BJ (cell line): ENCODE measurements at regions not wholly inside any gene's neighbourhood (a gene's known extent, or its start where the extent isn't known, plus 50 kb on each side); places are given as distances from the start of the nearest gene placed in this dataset.
A peak's percentile ranks its signal among the peaks of the same experiment; 100 is the strongest.

ENCODE experiments used
- CTCF ChIA-PET: fragments of 350-600 bp; formaldehyde crosslinking; extraction: SDS; loops from one replicate; lab custom pipeline; 2021; ENCODE audit warnings: antibody characterized with exemption, inconsistent platforms; lab: Yijun Ruan, JAX
- POLR2A ChIA-PET: fragments of 300-600 bp; sonication (Branson Sonifier 250); formaldehyde crosslinking; extraction: SDS; loops from one replicate; lab custom pipeline; 2021; ENCODE audit warnings: antibody characterized with exemption; lab: Charles Lee
- DNase-seq: peaks from one replicate; pipeline ENCODE4 v3.0.0-alpha.2; 2011; ENCODE audit warnings: low read depth
- H3K27me3 ChIP-seq: 2 replicates; pipeline ENCODE4 v1.6.0; 2011; ENCODE audit warnings: low read length; ENCODE audit not compliant: control insufficient read depth, insufficient read depth
- H3K36me3 ChIP-seq: 2 replicates; pipeline ENCODE4 v1.5.1; 2011; ENCODE audit warnings: low read length; ENCODE audit not compliant: control insufficient read depth, insufficient read depth
- H3K4me3 ChIP-seq: 2 replicates; pipeline ENCODE4 v1.5.1; 2011; ENCODE audit warnings: low read depth, mild to moderate bottlenecking, control low read depth, low read length
- TF ChIP-seq, protein P1 (sequence below): IDR thresholded peaks from 2 replicates; pipeline ENCODE4 v1.5.1; 2011; ENCODE audit warnings: low read depth, mild to moderate bottlenecking, control low read depth, inconsistent platforms, low read length, moderate library complexity; ENCODE audit not compliant: insufficient read depth

DNA sequence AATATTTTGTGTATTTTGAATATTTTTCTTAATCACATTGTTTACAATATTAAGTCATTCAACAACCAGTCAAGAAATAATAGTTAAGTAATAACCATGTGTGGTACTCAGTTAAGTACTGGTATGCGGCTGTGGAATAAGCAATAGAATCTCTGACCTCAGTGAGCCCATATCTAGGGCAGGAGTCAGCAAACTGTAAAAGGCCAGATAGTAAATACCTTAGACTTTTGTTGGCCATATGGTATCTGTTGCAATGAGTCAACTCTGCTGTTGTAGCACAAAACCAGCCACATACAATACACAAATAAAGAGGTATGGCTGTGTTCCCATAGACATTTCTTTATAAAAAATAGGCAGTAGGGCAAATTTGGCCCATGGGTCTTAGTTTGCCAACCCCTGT is 311.6 kb upstream of the SEMA3A start:
- DNase-seq = no peak
- ChIA-PET POLR2A (no interaction called here), CTCF (no interaction called here)
- Histone ChIP-seq H3K36me3 (no peaks in the 10 kb centered on the region), H3K4me3 (no peak overlapping the region), H3K27me3 (no peaks in the 10 kb centered on the region)
- TF ChIP-seq, protein P1, sequence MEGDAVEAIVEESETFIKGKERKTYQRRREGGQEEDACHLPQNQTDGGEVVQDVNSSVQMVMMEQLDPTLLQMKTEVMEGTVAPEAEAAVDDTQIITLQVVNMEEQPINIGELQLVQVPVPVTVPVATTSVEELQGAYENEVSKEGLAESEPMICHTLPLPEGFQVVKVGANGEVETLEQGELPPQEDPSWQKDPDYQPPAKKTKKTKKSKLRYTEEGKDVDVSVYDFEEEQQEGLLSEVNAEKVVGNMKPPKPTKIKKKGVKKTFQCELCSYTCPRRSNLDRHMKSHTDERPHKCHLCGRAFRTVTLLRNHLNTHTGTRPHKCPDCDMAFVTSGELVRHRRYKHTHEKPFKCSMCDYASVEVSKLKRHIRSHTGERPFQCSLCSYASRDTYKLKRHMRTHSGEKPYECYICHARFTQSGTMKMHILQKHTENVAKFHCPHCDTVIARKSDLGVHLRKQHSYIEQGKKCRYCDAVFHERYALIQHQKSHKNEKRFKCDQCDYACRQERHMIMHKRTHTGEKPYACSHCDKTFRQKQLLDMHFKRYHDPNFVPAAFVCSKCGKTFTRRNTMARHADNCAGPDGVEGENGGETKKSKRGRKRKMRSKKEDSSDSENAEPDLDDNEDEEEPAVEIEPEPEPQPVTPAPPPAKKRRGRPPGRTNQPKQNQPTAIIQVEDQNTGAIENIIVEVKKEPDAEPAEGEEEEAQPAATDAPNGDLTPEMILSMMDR = no peak

DNA sequence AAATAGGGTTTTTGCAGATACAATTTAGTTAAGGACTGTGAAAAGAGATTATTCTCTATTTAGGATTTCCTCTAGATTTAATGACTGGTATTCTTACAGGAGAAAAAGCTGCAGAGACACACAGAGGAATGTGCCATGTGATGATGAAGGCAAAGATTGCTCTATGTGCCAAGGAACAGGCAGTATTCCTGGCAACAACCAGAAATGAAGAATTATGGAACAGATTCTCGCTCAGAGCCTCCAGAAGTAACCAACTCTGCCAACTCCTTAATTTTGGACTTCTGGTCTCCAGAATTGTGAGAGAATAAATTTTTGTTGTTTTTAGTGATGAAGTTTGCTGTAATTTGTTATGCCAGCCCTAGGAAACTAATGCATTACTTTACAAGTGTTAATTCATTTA is 307.6 kb upstream of the SEMA3A start:
- POLR2A ChIA-PET = no interaction called here
- TF ChIP-seq, protein P1 = no peak
- DNase-seq = no peak
- H3K27me3 ChIP-seq = no peaks in the 10 kb centered on the region
- no peaks in the 10 kb centered on the region for H3K36me3 ChIP-seq
- CTCF ChIA-PET = interaction anchor here (1.0 kb wide), 1 partner anchor 11 kb away, joined by 4 read pairs; no protein-coding TSS in a partner anchor
- H3K4me3 ChIP-seq = no peak overlapping the region

DNA sequence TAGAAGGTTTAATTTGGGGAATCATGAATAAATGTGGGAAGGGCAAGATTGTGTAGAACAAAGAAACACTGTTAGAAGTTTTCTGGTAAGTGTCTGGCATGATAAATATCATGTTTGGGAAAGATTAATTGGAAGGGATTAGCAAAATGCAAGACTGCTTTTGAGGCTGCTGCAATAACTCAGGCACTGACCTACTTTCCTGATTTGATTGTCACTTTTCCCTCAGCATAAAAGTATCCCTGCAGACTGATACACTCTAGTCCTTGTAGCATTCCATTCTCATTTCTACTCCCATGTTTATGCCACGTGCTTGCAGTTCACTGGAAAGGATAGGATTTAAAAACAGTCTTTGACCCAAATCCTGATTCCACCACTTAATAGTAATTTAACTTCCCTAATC is 303.3 kb upstream of the SEMA3A start:
- no peak for DNase-seq
- Histone ChIP-seq H3K27me3 (no peaks in the 10 kb centered on the region), H3K36me3 (no peaks in the 10 kb centered on the region), H3K4me3 (no peak overlapping the region)
- ChIA-PET CTCF (interaction anchor here (0.6 kb wide), 1 partner anchor 561 kb away, joined by 3 read pairs; no protein-coding TSS in a partner anchor), POLR2A (interaction anchor here (0.6 kb wide), 1 partner anchor 40 kb away, joined by 4 read pairs; no protein-coding TSS in a partner anchor)
- TF ChIP-seq, protein P1 = no peak

DNA sequence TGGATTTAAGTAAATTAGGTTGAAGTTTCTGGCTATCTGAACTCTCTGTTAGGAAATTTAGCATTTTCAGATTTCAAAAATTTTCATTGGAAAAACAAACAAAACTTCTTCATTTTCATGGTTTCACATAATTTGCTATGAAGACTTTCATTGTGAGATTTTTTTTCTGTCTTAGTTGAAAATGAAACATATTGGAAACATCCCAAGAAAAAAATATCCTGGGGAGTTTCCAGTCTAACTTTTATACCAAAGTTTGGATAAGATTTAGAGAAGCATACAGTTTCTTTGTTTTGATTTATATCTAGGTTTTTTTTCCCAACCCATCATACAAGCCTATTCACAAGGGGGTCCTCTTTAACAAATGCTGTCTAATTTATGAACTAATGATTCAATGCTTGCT is 300.5 kb upstream of the SEMA3A start:
- no peaks in the 10 kb centered on the region for H3K27me3 ChIP-seq
- ChIA-PET CTCF (interaction anchor here (0.6 kb wide), 1 partner anchor 40 kb away, joined by 3 read pairs; no protein-coding TSS in a partner anchor), POLR2A (no interaction called here)
- no peaks in the 10 kb centered on the region for H3K36me3 ChIP-seq
- DNase-seq = no peak
- no peak overlapping the region for H3K4me3 ChIP-seq
- TF ChIP-seq, protein P1 = no peak

DNA sequence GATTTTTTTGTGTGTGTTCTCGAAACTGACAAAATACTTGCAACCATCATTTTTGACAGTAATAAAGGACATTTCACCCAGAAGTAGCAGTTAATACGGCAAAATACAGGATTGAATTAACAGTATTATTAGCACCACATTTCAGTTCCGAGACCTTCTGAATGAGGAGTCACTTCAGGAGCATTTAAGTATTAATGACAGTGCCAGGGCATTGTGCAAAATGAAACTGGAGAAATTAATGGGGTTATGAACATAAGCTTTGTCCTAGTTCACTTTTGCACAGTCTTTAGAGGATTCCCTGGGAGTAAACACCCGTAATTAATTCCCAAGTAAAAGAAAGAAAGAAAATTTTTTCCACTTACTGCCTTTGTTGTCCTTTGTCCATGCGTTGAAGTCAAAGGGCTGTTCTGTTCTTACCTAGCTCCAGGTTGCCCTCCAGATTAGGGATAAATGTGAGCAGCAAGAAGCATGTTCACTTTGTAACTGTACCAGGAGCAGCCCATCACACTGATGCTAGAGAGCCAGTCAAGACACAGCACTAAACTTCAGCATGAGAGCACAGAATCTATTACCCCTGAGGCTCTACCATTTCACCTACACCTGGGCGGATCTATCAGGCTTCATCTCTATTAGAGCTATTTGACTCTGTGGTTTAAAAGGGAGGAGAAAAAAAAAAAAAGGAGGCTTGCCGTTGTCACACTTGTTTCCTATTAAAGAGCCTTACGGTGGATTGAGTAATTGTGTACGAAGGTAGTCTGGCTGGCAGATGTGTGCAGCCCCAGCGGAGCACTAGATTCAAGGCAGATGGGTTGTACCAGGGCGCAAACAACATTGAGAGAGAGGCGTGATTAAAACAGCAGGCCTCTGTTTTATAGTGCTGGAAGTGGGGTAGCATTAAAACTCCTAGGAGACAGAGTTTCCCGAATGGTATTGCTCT is 297.8 kb upstream of the SEMA3A start:
- no peaks in the 10 kb centered on the region for H3K36me3 ChIP-seq
- TF ChIP-seq, protein P1 = no peak
- no peaks in the 10 kb centered on the region for H3K27me3 ChIP-seq
- CTCF ChIA-PET = interaction anchor here (1.6 to 2.6 kb wide), 2 partner anchors 12 to 528 kb away, joined by 4 to 8 read pairs; no protein-coding TSS in a partner anchor
- H3K4me3 ChIP-seq = peak overlapping the region; percentile 24
- DNase-seq = peak; percentile 71
- POLR2A ChIA-PET = interaction anchor here (0.7 kb wide), 1 partner anchor 506 kb away, joined by 5 read pairs; no protein-coding TSS in a partner anchor
